Activated T-helper 2 cell treated with anti-CD3 and anti-CD28 coated beads, Interferon-gamma antibody, Interleukin-2, Interleukin-4, amounts not matched to agents 10 μg/mL and 5 μg/mL and 100 μg/mL, durations not matched to agents 14 hours and 24 hours and 36 hours (primary cell): ENCODE measurements at regions not wholly inside any gene's neighbourhood (a gene's known extent, or its start where the extent isn't known, plus 50 kb on each side); places are given as distances from the start of the nearest gene placed in this dataset.

ENCODE experiments used
- DNase-seq: peaks from one replicate; pipeline ENCODE4 v3.0.0; 2021; ENCODE audit warnings: low spot score
- H3K27ac Mint-ChIP-seq: one replicate; pipeline ENCODE4 v1.8.0; 2021; ENCODE audit warnings: mixed read lengths
- H3K27me3 Mint-ChIP-seq: one replicate; pipeline ENCODE4 v1.8.0; 2021; ENCODE audit warnings: low read depth, mixed read lengths
- H3K36me3 Mint-ChIP-seq: one replicate; pipeline ENCODE4 v1.8.0; 2021; ENCODE audit warnings: low read depth, mixed read lengths
- H3K4me1 Mint-ChIP-seq: one replicate; pipeline ENCODE4 v1.8.0; 2021; ENCODE audit warnings: low read depth, mixed read lengths
- H3K4me3 Mint-ChIP-seq: one replicate; pipeline ENCODE4 v1.8.0; 2021; ENCODE audit warnings: low read depth, mild to moderate bottlenecking, moderate library complexity, mixed read lengths
- H3K9me3 Mint-ChIP-seq: one replicate; pipeline ENCODE4 v1.8.0; 2021; ENCODE audit warnings: mixed read lengths
- intact Hi-C: fragments of 100-400 bp; cut with micrococcal nuclease; formaldehyde crosslinking; loops from one replicate; pipeline ENCODE4 v1.15.1; 2023

GRCh38 chr6:113172531-113172966 lies 684.6 kb upstream of the MARCKS start:
- Mint-ChIP-seq H3K4me1 (no peaks in the 10 kb centered on the region), H3K36me3 (no peaks in the 10 kb centered on the region), H3K27me3 (no peaks in the 10 kb centered on the region), H3K9me3 (peaks cover 5% of the 10 kb centered on the region), H3K27ac (no peak overlapping the region), H3K4me3 (no peak overlapping the region)
- intact Hi-C loops = no loop called here
- DNase-seq = no peak

GRCh38 chr6:113178349-113178748 lies 678.8 kb upstream of the MARCKS start:
- intact Hi-C loops = no loop called here
- H3K27me3 Mint-ChIP-seq = no peaks in the 10 kb centered on the region

DNA sequence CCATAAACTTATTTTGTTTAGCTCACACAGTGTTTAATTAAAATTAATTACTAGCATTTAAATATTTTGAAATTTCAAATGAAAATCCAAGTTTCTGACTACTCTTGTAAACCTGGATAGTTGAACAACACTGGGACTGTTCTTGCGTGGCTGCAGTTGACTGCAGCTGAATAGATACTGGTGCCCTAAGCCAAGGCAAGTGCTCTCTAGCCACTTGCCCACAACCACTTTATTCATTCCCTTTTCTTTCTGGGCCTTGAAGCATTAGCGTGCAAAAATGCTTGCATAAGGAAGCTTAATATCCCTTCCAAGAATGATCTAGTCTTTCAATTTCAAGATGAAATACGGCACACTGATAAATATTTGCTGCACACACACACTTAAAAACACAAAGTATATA lies 676.0 kb upstream of the MARCKS start:
- DNase-seq = no peak
- H3K4me3 Mint-ChIP-seq = no peak overlapping the region
- no peaks in the 10 kb centered on the region for H3K9me3 Mint-ChIP-seq
- no peaks in the 10 kb centered on the region for H3K36me3 Mint-ChIP-seq
- H3K4me1 Mint-ChIP-seq = no peaks in the 10 kb centered on the region
- no peak overlapping the region for H3K27ac Mint-ChIP-seq
- no peaks in the 10 kb centered on the region for H3K27me3 Mint-ChIP-seq
- intact Hi-C loops = no loop called here

More at GRCh38 chr6:113178349-113178748, 678.8 kb upstream of the MARCKS start:
- Mint-ChIP-seq H3K4me3 (no peak overlapping the region), H3K9me3 (no peaks in the 10 kb centered on the region), H3K4me1 (no peaks in the 10 kb centered on the region), H3K27ac (no peak overlapping the region), H3K36me3 (no peaks in the 10 kb centered on the region)
- no peak for DNase-seq

GRCh38 chr6:113182370-113183141 lies 674.6 kb upstream of the MARCKS start:
- no peaks in the 10 kb centered on the region for H3K4me1 Mint-ChIP-seq
- intact Hi-C loops = no loop called here
- H3K36me3 Mint-ChIP-seq = no peaks in the 10 kb centered on the region
- H3K4me3 Mint-ChIP-seq = no peak overlapping the region
- no peak for DNase-seq
- H3K27me3 Mint-ChIP-seq = no peaks in the 10 kb centered on the region
- H3K9me3 Mint-ChIP-seq = no peaks in the 10 kb centered on the region
- no peak overlapping the region for H3K27ac Mint-ChIP-seq

GRCh38 chr6:113184291-113184690 lies 672.9 kb upstream of the MARCKS start:
- intact Hi-C loops = no loop called here
- no peaks in the 10 kb centered on the region for H3K36me3 Mint-ChIP-seq
- DNase-seq = no peak
- no peaks in the 10 kb centered on the region for H3K4me1 Mint-ChIP-seq
- no peak overlapping the region for H3K4me3 Mint-ChIP-seq
- H3K27ac Mint-ChIP-seq = no peak overlapping the region
- H3K9me3 Mint-ChIP-seq = no peaks in the 10 kb centered on the region
- no peaks in the 10 kb centered on the region for H3K27me3 Mint-ChIP-seq

DNA sequence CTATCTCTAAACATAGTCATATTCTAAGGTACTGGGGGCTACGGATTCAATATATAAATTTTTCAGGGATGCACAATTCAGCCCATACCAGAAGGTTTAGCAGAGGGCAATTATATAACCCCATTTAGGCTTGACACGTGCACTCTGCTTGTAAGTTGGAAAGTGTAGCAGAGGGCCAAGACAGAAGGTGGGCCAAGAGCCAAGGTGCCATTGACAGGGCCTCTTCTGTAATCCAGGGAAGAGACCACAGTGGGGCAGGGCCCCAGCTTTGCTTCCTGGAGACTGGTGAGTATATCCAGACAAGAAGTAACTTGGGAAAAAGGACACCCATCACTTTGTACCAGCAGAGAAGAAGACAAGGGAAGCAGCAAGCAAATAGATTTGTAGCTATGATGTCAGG lies 672.4 kb upstream of the MARCKS start:
- Mint-ChIP-seq H3K36me3 (no peaks in the 10 kb centered on the region), H3K4me1 (no peaks in the 10 kb centered on the region), H3K27ac (no peak overlapping the region), H3K27me3 (no peaks in the 10 kb centered on the region), H3K4me3 (no peak overlapping the region), H3K9me3 (no peaks in the 10 kb centered on the region)
- intact Hi-C loops = no loop called here
- no peak for DNase-seq

GRCh38 chr6:113185299-113185698 lies 671.8 kb upstream of the MARCKS start:
- H3K4me3 Mint-ChIP-seq = no peak overlapping the region

GRCh38 chr6:113187661-113188060 lies 669.5 kb upstream of the MARCKS start:
- Mint-ChIP-seq H3K4me1 (no peaks in the 10 kb centered on the region), H3K9me3 (no peaks in the 10 kb centered on the region), H3K27me3 (no peaks in the 10 kb centered on the region), H3K4me3 (no peak overlapping the region), H3K27ac (no peak overlapping the region), H3K36me3 (no peaks in the 10 kb centered on the region)
- DNase-seq = no peak
- intact Hi-C loops = no loop called here

More at GRCh38 chr6:113185299-113185698, 671.8 kb upstream of the MARCKS start:
- Mint-ChIP-seq H3K27ac (no peak overlapping the region), H3K4me1 (no peaks in the 10 kb centered on the region), H3K27me3 (no peaks in the 10 kb centered on the region), H3K36me3 (no peaks in the 10 kb centered on the region), H3K9me3 (no peaks in the 10 kb centered on the region)
- intact Hi-C loops = no loop called here
- no peak for DNase-seq

DNA sequence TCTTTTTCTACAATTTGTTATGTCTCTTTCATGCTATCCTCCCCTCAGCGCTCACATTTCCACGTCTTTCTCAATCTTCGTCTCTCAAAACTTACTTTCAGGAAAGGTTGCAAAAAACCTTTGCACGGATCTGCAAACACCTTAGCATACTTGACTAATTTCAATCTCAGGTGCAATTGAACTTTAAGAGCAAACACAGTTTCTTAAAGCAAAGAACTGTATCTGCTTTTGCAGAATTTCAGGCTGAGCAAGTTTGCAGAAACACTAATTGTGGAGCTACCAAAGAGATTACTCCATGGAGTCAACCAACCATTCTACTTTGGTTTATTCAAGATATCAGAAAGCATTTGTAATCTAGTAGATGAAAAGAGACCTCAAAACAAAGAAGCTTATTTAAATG lies 668.2 kb upstream of the MARCKS start:
- no peak for DNase-seq
- Mint-ChIP-seq H3K27me3 (no peaks in the 10 kb centered on the region), H3K27ac (no peak overlapping the region), H3K9me3 (no peaks in the 10 kb centered on the region), H3K4me3 (no peak overlapping the region), H3K36me3 (no peaks in the 10 kb centered on the region), H3K4me1 (no peaks in the 10 kb centered on the region)
- intact Hi-C loops = no loop called here

- H3K4me3 Mint-ChIP-seq = no peak overlapping the region
- H3K4me1 Mint-ChIP-seq = no peaks in the 10 kb centered on the region
- H3K9me3 Mint-ChIP-seq = no peaks in the 10 kb centered on the region
- no peaks in the 10 kb centered on the region for H3K27me3 Mint-ChIP-seq
- intact Hi-C loops = no loop called here
- no peaks in the 10 kb centered on the region for H3K36me3 Mint-ChIP-seq
- DNase-seq = no peak
- no peak overlapping the region for H3K27ac Mint-ChIP-seq
Measured at GRCh38 chr6:113190170-113190569, 667.0 kb upstream of the MARCKS start.

- no peaks in the 10 kb centered on the region for H3K9me3 Mint-ChIP-seq
- H3K27me3 Mint-ChIP-seq = no peaks in the 10 kb centered on the region
- DNase-seq = no peak
- H3K4me3 Mint-ChIP-seq = no peak overlapping the region
- intact Hi-C loops = no loop called here
- H3K36me3 Mint-ChIP-seq = no peaks in the 10 kb centered on the region
- no peak overlapping the region for H3K27ac Mint-ChIP-seq
- H3K4me1 Mint-ChIP-seq = no peaks in the 10 kb centered on the region
Measured at GRCh38 chr6:113194090-113194489, 663.1 kb upstream of the MARCKS start.

DNA sequence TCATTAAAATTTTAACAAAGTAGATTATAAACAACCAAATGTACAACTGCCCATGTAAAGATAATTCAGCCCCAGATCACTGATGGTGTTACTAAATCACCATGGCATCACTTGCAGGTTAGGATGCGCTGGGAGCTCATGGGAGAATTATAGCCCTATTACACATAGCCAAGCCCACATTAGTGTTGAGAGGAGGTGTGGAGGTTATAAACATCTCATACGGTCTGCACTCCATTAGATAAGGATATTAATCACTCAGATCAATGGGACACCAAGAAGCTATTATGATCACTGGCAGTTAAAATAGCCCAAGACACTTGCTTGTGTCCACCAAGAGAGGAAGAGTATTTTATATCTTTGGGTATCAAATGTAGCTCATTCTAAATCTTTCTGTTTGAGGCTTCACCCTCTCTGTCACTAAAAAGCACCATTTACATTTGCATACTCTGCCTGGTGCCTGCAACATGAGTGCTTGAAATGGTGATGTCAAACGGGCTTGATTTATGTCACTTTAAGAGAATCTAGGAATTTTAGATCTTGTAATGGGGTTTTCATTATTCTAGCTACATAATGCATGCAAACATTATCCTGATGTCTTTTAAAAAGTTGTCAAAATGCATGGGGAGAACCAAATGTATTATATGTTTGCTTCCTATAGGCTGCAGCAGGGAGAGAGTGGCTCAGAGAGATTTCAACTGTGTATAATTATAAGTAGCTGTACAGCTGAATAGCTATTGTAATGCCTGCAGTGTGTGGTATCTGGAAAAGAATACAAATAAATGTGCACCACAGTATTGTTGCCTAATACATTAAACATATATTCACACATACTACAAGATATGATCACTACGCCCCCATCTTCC lies 654.1 kb upstream of the MARCKS start:
- intact Hi-C loops = no loop called here

GRCh38 chr6:113203715-113204110 lies 653.4 kb upstream of the MARCKS start:
- no peaks in the 10 kb centered on the region for H3K4me1 Mint-ChIP-seq
- intact Hi-C loops = no loop called here
- no peak for DNase-seq
- H3K4me3 Mint-ChIP-seq = no peak overlapping the region
- no peak overlapping the region for H3K27ac Mint-ChIP-seq
- no peaks in the 10 kb centered on the region for H3K9me3 Mint-ChIP-seq
- H3K36me3 Mint-ChIP-seq = no peaks in the 10 kb centered on the region
- H3K27me3 Mint-ChIP-seq = no peaks in the 10 kb centered on the region

More for the DNA sequence above, 654.1 kb upstream of the MARCKS start:
- no peak for DNase-seq
- Mint-ChIP-seq H3K4me1 (no peaks in the 10 kb centered on the region), H3K27ac (no peak overlapping the region), H3K9me3 (no peaks in the 10 kb centered on the region), H3K27me3 (no peaks in the 10 kb centered on the region), H3K4me3 (no peak overlapping the region), H3K36me3 (no peaks in the 10 kb centered on the region)
